Neural cell (in vitro differentiated cells): ENCODE measurements at regions not wholly inside any gene's neighbourhood (a gene's known extent, or its start where the extent isn't known, plus 50 kb on each side); places are given as distances from the start of the nearest gene placed in this dataset.
"Not testable (repeated sequence)": the region's sequence is repeated elsewhere in the genome, so short reads cannot be mapped to it uniquely, and the experiment has no call there.

Experiments
- H2AFZ ChIP-seq: fragments of 200-600, 300-800 bp; sonication (generic), shearing (Covaris generic); 2 replicates; pipeline ENCODE4 v1.6.0; 2014; ENCODE audit warnings: low read depth, mild to moderate bottlenecking, antibody characterized with exemption, low read length, moderate library complexity
- H3F3A ChIP-seq: fragments of 200-600 bp; shearing (Covaris generic); 2 replicates; pipeline ENCODE4 v1.6.1; 2016; ENCODE audit warnings: mild to moderate bottlenecking, moderate library complexity, mixed read lengths, antibody characterized with exemption, low read length; ENCODE audit not compliant: insufficient read depth, poor library complexity, severe bottlenecking
- H3K27ac ChIP-seq: fragments of 200-600, 300-800 bp; sonication (generic), shearing (Covaris generic); 2 replicates; pipeline ENCODE4 v1.5.1; 2014; ENCODE audit warnings: mild to moderate bottlenecking, low read length, moderate library complexity
- H3K27me3 ChIP-seq: fragments of 300-800, 200-600 bp; sonication (generic), shearing (Covaris generic); 2 replicates; pipeline ENCODE4 v1.6.0; 2014; ENCODE audit warnings: mild to moderate bottlenecking, low read depth, low read length, moderate library complexity; ENCODE audit not compliant: insufficient read depth
- H3K36me3 ChIP-seq: fragments of 300-800, 200-600 bp; sonication (generic), shearing (Covaris generic); 2 replicates; pipeline ENCODE4 v1.5.1; 2014; ENCODE audit warnings: mild to moderate bottlenecking, antibody characterized with exemption, low read length, moderate library complexity; ENCODE audit not compliant: insufficient read depth
- H3K4me2 ChIP-seq: fragments of 300-800, 200-600 bp; sonication (generic), shearing (Covaris generic); 2 replicates; pipeline ENCODE4 v1.6.0; 2014; ENCODE audit warnings: mild to moderate bottlenecking, low read length
- H3K4me3 ChIP-seq: fragments of 300-800, 200-600 bp; sonication (generic), shearing (Covaris generic); 2 replicates; pipeline ENCODE4 v1.5.1; 2014; ENCODE audit warnings: mild to moderate bottlenecking, low read length, moderate library complexity
- H3K79me2 ChIP-seq: fragments of 200-600 bp; shearing (Covaris generic); replicated peaks from 2 replicates; pipeline ENCODE4 v1.6.0; 2014; ENCODE audit warnings: mild to moderate bottlenecking, low read length, moderate library complexity; ENCODE audit not compliant: insufficient read depth
- H3K9ac ChIP-seq: fragments of 300-800, 200-600 bp; sonication (generic), shearing (Covaris generic); 2 replicates; pipeline ENCODE4 v1.6.1; 2016; ENCODE audit warnings: mild to moderate bottlenecking, low read length, mixed read lengths
- H3K9me2 ChIP-seq: fragments of 200-600 bp; shearing (Covaris generic); 2 replicates; pipeline ENCODE4 v1.6.1; 2016; ENCODE audit warnings: mild to moderate bottlenecking, low read length, mixed read lengths; ENCODE audit not compliant: insufficient read depth
- H3K9me3 ChIP-seq: fragments of 200-600, 300-800 bp; sonication (generic), shearing (Covaris generic); 2 replicates; pipeline ENCODE4 v1.6.1; 2016; ENCODE audit warnings: mild to moderate bottlenecking, mixed run types, low read length, moderate library complexity, mixed read lengths
- H4K20me1 ChIP-seq: fragments of 200-600 bp; shearing (Covaris generic); 2 replicates; pipeline ENCODE4 v1.6.1; 2016; ENCODE audit warnings: mild to moderate bottlenecking, mixed run types; ENCODE audit not compliant: insufficient read depth
- CTCF ChIP-seq: fragments of 450-650 bp; IDR thresholded peaks from 2 replicates; pipeline ENCODE4 v1.5.1; 2014; ENCODE audit warnings: antibody characterized with exemption, mild to moderate bottlenecking, moderate library complexity; ENCODE audit not compliant: poor library complexity, severe bottlenecking
- EP300 ChIP-seq: fragments of 450-650 bp; conservative IDR thresholded peaks from 2 replicates; pipeline ENCODE4 v1.6.1; 2014; ENCODE audit warnings: antibody characterized with exemption, mild to moderate bottlenecking, moderate library complexity; ENCODE audit not compliant: poor library complexity, severe bottlenecking
- EZH2 ChIP-seq: fragments of 200-600, 300-800 bp; shearing (Covaris generic), sonication (generic); IDR thresholded peaks from 2 replicates; pipeline ENCODE4 v1.6.1; 2014; ENCODE audit warnings: antibody characterized with exemption, low read length, borderline replicate concordance, mild to moderate bottlenecking; ENCODE audit not compliant: insufficient read depth, poor library complexity, severe bottlenecking
- MXI1 ChIP-seq: fragments of 450-650 bp; conservative IDR thresholded peaks from 2 replicates; pipeline ENCODE4 v1.6.1; 2014; ENCODE audit warnings: antibody characterized with exemption, mild to moderate bottlenecking; ENCODE audit not compliant: poor library complexity, severe bottlenecking
- POLR2AphosphoS5 ChIP-seq: IDR thresholded peaks from 2 replicates; pipeline ENCODE4 v1.6.1; 2012
- RAD21 ChIP-seq: fragments of 450-650 bp; conservative IDR thresholded peaks from 2 replicates; pipeline ENCODE4 v1.6.1; 2014; ENCODE audit warnings: antibody characterized with exemption, mild to moderate bottlenecking, moderate library complexity
- REST ChIP-seq: IDR thresholded peaks from 2 replicates; pipeline ENCODE4 v1.6.1; 2012; ENCODE audit warnings: borderline replicate concordance
- SMC3 ChIP-seq: fragments of 450-650 bp; conservative IDR thresholded peaks from 2 replicates; pipeline ENCODE4 v1.6.1; 2014; ENCODE audit warnings: antibody characterized with exemption, mild to moderate bottlenecking, moderate library complexity; ENCODE audit not compliant: poor library complexity
- TAF1 ChIP-seq: IDR thresholded peaks from 2 replicates; pipeline ENCODE4 v1.6.1; 2012; ENCODE audit warnings: low read depth

- H3K4me2 ChIP-seq, H3K27me3 ChIP-seq, H3K27ac ChIP-seq, H3K9me2 ChIP-seq, H3F3A ChIP-seq, H3K36me3 ChIP-seq, H4K20me1 ChIP-seq, H3K9ac ChIP-seq, H2AFZ ChIP-seq, H3K4me3 ChIP-seq, H3K9me3 ChIP-seq, H3K79me2 ChIP-seq: not testable (repeated sequence)
Observed at GRCh38 chr15:53923741-53924140, 54.5 kb upstream of the UNC13C start.

GRCh38 chr15:53918180-53919079, 59.8 kb upstream of the UNC13C start:
- H2AFZ ChIP-seq: no peak overlapping the region
- H3K9me3 ChIP-seq: no peaks in the 10 kb centered on the region
- no peak overlapping the region for H3K9ac ChIP-seq
- H3K27me3 ChIP-seq: no peaks in the 10 kb centered on the region
- H3K79me2 ChIP-seq: no peaks in the 10 kb centered on the region
- H3F3A ChIP-seq: no peaks in the 10 kb centered on the region
- H3K36me3 ChIP-seq: no peaks in the 10 kb centered on the region
- no peaks in the 10 kb centered on the region for H4K20me1 ChIP-seq
- H3K4me2 ChIP-seq: no peak overlapping the region
- no peak for TF ChIP-seq POLR2AphosphoS5
- no peak for TF ChIP-seq REST
- no peak for TF ChIP-seq CTCF
- TF ChIP-seq SMC3: no peak
- H3K4me3 ChIP-seq: no peak overlapping the region
- H3K27ac ChIP-seq: no peak overlapping the region
- H3K9me2 ChIP-seq: no peaks in the 10 kb centered on the region

- no peaks in the 10 kb centered on the region for H3K36me3 ChIP-seq
- no peak overlapping the region for H3K27ac ChIP-seq
- H3K9me3 ChIP-seq: no peaks in the 10 kb centered on the region
- H3K27me3 ChIP-seq: no peaks in the 10 kb centered on the region
- no peaks in the 10 kb centered on the region for H3F3A ChIP-seq
- H3K4me2 ChIP-seq: no peak overlapping the region
- TF ChIP-seq CTCF (no peak), TAF1 (no peak), POLR2AphosphoS5 (no peak), RAD21 (no peak), SMC3 (no peak), REST (no peak), MXI1 (no peak), EZH2 (no peak), EP300 (no peak)
- no peaks in the 10 kb centered on the region for H3K79me2 ChIP-seq
- H4K20me1 ChIP-seq: no peaks in the 10 kb centered on the region
- no peaks in the 10 kb centered on the region for H3K9me2 ChIP-seq
- H2AFZ ChIP-seq: no peak overlapping the region
- H3K9ac ChIP-seq: no peak overlapping the region
- H3K4me3 ChIP-seq: no peak overlapping the region
Observed at GRCh38 chr15:53917109-53917508, 61.1 kb upstream of the UNC13C start.
